DMS79 treated with DMSO at 0.1 percent for 48 hours (cell line): ENCODE measurements at regions not wholly inside any gene's neighbourhood (a gene's known extent, or its start where the extent isn't known, plus 50 kb on each side); places are given as distances from the start of the nearest gene placed in this dataset.
"Not testable (repeated sequence)": the region's sequence is repeated elsewhere in the genome, so short reads cannot be mapped to it uniquely, and the experiment has no call there.

Source experiments
- DNase-seq: peaks from one replicate; lab custom pipeline; 2025; lab: John Stamatoyannopoulos, UW

- DNase-seq: no peak
Observed at GRCh38 chr11:27241311-27242122, 121.5 kb downstream of the CCDC34 start.

GRCh38 chr11:27239305-27239942 lies 123.6 kb downstream of the CCDC34 start:
- no peak for DNase-seq

- DNase-seq: no peak
Observed at GRCh38 chr11:27238811-27239210, 124.2 kb downstream of the CCDC34 start.

- no peak for DNase-seq
Observed at GRCh38 chr11:27237643-27238042, 125.4 kb downstream of the CCDC34 start.

GRCh38 chr11:27234961-27235360 lies 128.1 kb downstream of the CCDC34 start:
- DNase-seq: no peak

- peak; percentile 88 for DNase-seq
Observed at GRCh38 chr11:27234043-27234668, 128.9 kb downstream of the CCDC34 start.

GRCh38 chr11:27233654-27234042 lies 129.4 kb downstream of the CCDC34 start:
- DNase-seq: peak; percentile 40

- no peak for DNase-seq
Observed at GRCh38 chr11:27231530-27231929, 131.5 kb downstream of the CCDC34 start.

GRCh38 chr11:27230192-27230572 lies 132.8 kb downstream of the CCDC34 start:
- DNase-seq: no peak

GRCh38 chr11:27229511-27230191 lies 133.4 kb downstream of the CCDC34 start:
- no peak for DNase-seq

- no peak for DNase-seq
Observed at GRCh38 chr11:27228906-27229290, 134.1 kb downstream of the CCDC34 start.

GRCh38 chr11:27228232-27228905 lies 134.6 kb downstream of the CCDC34 start:
- DNase-seq: peak; percentile 95

GRCh38 chr11:27227736-27228135 lies 135.3 kb downstream of the CCDC34 start:
- DNase-seq: peak; percentile 92

- DNase-seq: not testable (repeated sequence)
Observed at GRCh38 chr11:27219487-27220039, 143.5 kb downstream of the CCDC34 start.

- DNase-seq: no peak
Observed at GRCh38 chr11:27218421-27219038, 144.5 kb downstream of the CCDC34 start.

- DNase-seq: no peak
Observed at GRCh38 chr11:27217948-27218420, 145.0 kb downstream of the CCDC34 start.

GRCh38 chr11:27217496-27217895 lies 145.5 kb downstream of the CCDC34 start:
- no peak for DNase-seq

GRCh38 chr11:27216270-27217149 lies 146.5 kb downstream of the CCDC34 start:
- peak; percentile 88 for DNase-seq

- DNase-seq: peak; percentile 93
Observed at GRCh38 chr11:27215471-27216269, 147.3 kb downstream of the CCDC34 start.
